HG03354 (cell line): ENCODE measurements at regions not wholly inside any gene's neighbourhood (a gene's known extent, or its start where the extent isn't known, plus 50 kb on each side); places are given as distances from the start of the nearest gene placed in this dataset.
"Not testable (repeated sequence)": the region's sequence is repeated elsewhere in the genome, so short reads cannot be mapped to it uniquely, and the experiment has no call there.

Experiments
- ATAC-seq: cut with Tn5 transposase; IDR thresholded peaks from one replicate; pipeline ENCODE4 v1.9.1; 2021; ENCODE audit warnings: mild to moderate bottlenecking; ENCODE audit not compliant: unreplicated experiment, poor library complexity, severe bottlenecking

GRCh38 chr4:147217655-147218054, 263.2 kb upstream of the EDNRA start:
- no peak for ATAC-seq

- ATAC-seq, result no peak
Measured at GRCh38 chr4:147219145-147219544, 261.8 kb upstream of the EDNRA start.

DNA sequence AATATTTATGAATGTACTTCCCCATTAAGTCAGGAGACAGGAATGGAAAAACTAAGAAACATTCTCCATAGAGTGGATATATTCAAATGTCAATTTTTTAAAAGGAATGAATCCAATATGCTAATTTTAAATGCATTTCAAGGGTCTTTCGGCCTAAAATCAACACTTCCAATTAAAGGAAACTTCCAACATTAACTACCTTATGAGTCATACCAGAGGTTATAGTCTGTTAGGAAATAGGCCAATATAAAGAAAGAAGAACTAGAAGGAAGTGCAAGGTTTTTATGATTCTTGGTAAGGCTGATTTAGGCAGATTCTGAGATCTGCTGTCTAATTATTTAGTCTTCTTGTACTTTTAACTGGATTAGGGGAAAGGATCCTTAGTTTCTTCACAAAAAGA, 260.1 kb upstream of the EDNRA start:
- ATAC-seq, result no peak

GRCh38 chr4:147222906-147223305, 258.0 kb upstream of the EDNRA start:
- no peak for ATAC-seq

DNA sequence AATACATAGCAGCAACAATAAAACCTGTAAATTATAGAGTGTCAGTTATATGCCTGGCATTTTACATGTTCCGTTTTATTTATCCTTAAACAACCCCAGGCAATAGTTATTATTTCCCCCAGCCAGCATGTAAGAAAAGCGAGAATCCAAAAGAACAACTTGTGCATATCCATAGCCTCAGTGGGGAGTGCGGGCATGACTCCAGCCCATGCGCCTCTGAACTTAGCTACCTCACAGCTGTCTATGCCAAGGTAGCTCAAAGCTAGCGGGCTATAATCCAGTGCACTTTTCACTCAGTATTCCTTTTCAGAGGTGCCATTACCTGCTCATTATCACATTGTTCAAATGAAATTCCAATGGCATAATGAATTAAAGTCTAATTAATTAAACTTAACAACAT, 257.3 kb upstream of the EDNRA start:
- ATAC-seq, result no peak

GRCh38 chr4:147236806-147237205, 244.1 kb upstream of the EDNRA start:
- no peak for ATAC-seq

GRCh38 chr4:147244786-147245185, 236.1 kb upstream of the EDNRA start:
- no peak for ATAC-seq

DNA sequence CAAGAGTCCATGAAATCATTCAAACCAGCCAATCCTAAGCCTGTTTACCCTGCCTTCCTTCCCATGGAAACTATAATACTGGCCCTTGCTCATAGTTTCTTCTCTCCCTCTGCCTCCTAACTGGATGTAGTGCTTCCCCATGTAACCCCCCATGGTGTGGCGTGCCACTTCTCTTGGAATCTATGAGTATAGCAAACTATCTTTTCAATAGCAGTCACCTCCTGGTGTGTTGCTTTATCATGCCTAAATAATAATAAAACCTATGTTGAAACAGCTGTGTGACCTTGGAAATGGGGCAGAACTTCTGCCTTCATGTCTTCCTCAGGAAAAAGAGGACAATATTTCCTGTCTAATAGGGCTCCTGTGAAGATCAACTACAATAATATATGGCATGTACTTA, 234.8 kb upstream of the EDNRA start:
- ATAC-seq, result no peak

DNA sequence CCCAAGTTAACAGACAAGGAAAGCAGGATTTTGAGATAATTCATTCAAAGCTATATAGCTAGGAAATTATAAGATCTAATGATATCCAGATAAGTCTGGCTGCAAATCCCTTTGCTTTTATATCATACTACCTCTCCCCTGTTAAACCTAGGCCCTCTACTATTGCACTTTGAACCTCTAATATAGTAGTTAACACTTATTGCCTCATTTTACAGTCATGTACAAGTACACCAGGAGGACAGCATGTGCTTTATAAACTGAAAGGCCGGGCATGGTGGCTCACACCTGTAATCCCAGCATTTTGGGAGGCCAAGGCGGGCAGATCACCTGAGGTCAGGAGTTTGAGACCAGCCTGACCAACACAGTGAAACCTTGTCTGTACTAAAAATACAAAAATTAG, 234.4 kb upstream of the EDNRA start:
- not testable (repeated sequence) for ATAC-seq

- ATAC-seq, result peak; percentile 48
Measured at GRCh38 chr4:147247579-147247978, 233.3 kb upstream of the EDNRA start.

- no peak for ATAC-seq
Measured at GRCh38 chr4:147250062-147250461, 230.8 kb upstream of the EDNRA start.

DNA sequence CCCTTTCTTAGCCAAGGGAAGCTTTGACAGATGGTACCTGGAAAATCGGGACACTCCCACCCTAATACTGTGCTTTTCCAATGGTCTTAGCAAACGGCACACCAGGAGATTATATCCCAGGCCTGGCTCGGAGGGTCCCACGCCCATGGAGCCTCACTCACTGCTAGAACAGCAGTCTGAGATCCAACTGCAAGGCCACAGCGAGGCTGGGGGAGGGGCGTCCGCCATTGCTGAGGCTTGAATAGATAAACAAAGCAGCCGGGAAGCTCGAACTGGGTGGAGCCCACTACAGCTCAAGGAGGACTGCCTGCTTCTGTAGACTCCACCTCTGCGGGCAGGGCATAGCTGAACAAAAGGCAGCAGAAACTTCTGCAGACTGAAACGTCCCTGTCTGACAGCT, 225.6 kb upstream of the EDNRA start:
- ATAC-seq, result not testable (repeated sequence)

GRCh38 chr4:147259271-147259670, 221.6 kb upstream of the EDNRA start:
- not testable (repeated sequence) for ATAC-seq

DNA sequence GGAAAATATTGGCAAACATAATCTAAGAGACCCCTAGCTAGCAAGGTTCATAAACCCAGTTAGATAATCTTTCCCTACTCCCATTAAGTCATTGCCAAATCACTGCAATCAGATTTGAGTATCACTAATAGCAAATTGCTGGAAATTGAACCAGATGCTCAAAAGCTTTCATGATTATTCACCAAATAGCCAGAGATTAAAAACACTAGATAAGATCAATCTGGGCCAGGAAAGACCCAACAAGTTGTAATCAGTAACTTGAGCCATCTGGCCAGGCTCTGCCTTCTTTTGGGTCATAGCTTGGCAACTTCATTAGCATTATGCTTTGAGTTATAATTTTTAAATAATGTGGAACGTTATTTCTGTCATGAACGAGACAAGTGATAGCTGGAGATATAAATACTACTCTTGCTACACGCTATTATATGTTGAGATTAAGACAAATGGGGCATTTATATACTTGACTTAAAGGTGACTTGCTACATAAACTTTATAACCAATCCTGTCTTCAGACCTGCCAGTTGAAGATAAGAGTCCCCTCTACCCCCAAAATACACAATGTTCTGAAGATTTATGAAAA, 196.6 kb upstream of the EDNRA start:
- no peak for ATAC-seq

DNA sequence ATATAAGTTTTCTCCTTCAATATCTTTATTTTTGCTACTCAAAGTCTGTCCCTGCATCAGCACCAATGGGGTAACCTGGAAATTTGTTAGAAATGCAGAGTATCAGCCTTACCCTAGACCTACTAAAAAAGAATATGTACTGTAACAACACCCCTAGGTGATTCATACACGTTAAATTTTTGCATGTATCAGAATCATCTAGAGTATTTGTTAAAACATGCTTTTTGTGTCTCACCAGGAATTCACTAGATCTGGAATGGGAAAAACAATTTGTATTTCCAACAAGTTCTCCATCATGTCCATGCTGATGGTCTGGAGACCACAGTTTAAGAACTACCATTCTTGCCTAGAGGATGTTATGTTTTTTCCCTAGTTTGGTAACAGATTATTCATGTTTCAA, 196.0 kb upstream of the EDNRA start:
- no peak for ATAC-seq

GRCh38 chr4:147285751-147286150, 195.1 kb upstream of the EDNRA start:
- ATAC-seq, result no peak

DNA sequence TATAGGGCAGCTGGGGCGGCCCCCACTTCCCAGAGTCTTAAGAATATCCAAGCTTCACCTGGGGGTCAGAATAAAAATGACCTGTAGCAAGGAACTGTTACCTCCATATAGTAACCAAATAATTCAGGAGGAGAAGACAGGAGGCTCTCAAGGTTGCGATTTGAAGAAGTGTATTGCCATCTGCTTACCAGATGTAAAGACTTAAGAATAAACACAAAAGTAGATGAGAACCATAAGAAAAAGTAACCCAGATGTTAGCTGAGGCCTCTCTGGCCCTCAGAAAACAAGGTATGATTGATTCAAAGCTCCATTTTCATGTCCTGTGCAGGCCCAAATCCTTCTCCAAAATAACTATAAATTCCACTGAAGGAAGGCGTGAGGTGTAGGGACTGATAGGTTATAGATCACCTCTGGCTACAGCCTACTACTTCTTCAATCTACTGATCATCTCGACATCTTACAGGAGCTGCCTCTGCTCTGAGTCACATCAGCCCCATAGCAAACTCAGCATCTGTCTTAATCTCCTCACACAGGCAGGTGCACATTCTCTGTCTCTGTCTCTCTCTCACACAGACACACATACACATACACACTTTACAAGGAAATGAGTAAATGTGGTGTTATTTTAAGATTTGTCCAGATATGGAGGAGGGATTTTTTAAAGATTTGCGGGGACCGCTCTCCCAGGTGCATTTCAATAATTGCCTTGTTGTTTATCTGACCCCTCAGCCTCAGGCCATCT, 193.9 kb upstream of the EDNRA start:
- ATAC-seq, result no peak

DNA sequence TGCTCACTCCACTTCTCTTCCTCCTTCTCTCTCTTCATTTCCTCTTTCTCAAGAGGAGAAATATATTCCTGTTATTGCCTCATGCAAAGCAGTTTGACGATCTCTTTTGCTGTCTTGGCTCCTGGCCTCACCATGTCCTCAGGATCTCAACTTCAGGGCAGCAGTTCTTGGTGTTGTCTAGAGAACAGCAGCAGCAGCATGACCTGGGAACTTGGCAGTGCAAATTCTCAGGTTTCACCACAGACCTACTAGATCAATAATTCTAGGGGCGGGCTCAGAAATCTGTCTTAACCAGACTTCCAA, 193.4 kb upstream of the EDNRA start:
- no peak for ATAC-seq

DNA sequence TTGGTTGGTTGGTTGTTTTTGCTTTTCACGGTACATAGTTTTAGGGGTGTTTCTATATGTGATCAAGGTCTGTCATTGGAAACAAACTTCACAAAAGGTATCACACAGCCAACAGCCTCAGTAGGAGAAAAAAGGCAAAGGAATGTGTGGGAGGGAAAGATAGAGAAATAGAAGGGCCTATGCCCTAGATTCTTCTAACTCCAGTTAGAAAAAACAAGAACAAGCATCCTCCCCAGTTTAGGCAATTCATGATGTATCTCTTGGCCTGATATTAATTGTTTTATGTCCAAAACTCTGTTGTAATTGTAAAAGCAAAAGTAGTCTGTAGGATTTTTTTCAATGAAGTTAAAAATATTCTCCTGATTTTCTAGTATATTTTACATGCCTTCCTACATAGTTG, 192.4 kb upstream of the EDNRA start:
- ATAC-seq, result no peak

DNA sequence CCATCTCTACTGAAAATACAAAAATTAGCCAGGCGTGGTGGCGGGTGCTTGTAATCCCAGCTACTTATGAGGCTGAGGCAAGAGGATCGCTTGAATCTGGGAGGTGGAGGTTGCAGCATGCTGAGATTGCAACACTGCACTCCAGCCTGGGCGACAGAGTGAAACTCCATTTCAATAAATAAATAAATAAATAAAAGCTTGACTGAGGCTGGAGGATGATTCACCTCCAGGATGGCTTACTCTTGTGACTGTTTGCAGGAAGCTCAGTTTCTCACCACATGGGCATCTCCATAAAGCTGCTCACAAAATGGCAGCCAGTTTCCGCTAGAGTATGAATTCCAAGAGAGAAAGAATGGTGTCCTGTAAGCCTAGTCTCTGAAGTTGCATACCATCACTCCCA, 191.7 kb upstream of the EDNRA start:
- no peak for ATAC-seq

GRCh38 chr4:147292604-147293313, 188.1 kb upstream of the EDNRA start:
- not testable (repeated sequence) for ATAC-seq
